Kidney (tissue), 13 donors: ENCODE measurements at regions not wholly inside any gene's neighbourhood (a gene's known extent, or its start where the extent isn't known, plus 50 kb on each side); places are given as distances from the start of the nearest gene placed in this dataset.

Experiments
- DNase-seq, 5 donors: peaks; one replicate each; pipeline ENCODE4 v3.0.0-alpha.2; 2013 to 2020
- FAIRE-seq: peaks from 2 replicates; lab custom pipeline; 2012; peaks lifted over from hg19 to GRCh38; lab: Jason Lieb, UNC
- H3K27ac ChIP-seq, 2 donors: one replicate each; pipeline ENCODE4 v1.7.0; 2013; ENCODE audit warnings: low read depth in 2 of 2, low read length in 2 of 2, inconsistent platforms in 1 of 2
- H3K27me3 ChIP-seq: one replicate; pipeline ENCODE4 v1.7.1; 2013; ENCODE audit warnings: low read length, inconsistent platforms; ENCODE audit not compliant: control insufficient read depth, insufficient read depth
- H3K36me3 ChIP-seq, 3 donors: one replicate each; pipeline versions ENCODE4 v1.7.0 to v1.7.1; 2013; ENCODE audit warnings: low read length in 3 of 3, control low read depth in 1 of 3, inconsistent platforms in 1 of 3; ENCODE audit not compliant: insufficient read depth in 3 of 3, control insufficient read depth in 2 of 3
- H3K4me1 ChIP-seq, 3 donors: one replicate each; pipeline versions ENCODE4 v1.7.0 to v1.7.1; 2013; ENCODE audit warnings: low read length in 3 of 3, inconsistent platforms in 1 of 3, low read depth in 1 of 3; ENCODE audit not compliant: control insufficient read depth in 2 of 3, insufficient read depth in 2 of 3
- H3K4me3 ChIP-seq, 3 donors: one replicate each; pipeline versions ENCODE4 v1.7.0 to v1.8.1; 2013; ENCODE audit warnings: low read length in 3 of 3, control low read depth in 1 of 3, inconsistent platforms in 1 of 3
- H3K9ac ChIP-seq, 3 donors: one replicate each; pipeline versions ENCODE4 v1.7.0 to v1.7.1; 2013; ENCODE audit warnings: low read length in 3 of 3, control low read depth in 1 of 3, inconsistent platforms in 1 of 3
- H3K9me3 ChIP-seq, 3 donors: one replicate each; pipeline versions ENCODE4 v1.7.0 to v1.7.1; 2013; ENCODE audit warnings: low read length in 3 of 3, control low read depth in 1 of 3, inconsistent platforms in 1 of 3; ENCODE audit not compliant: control insufficient read depth in 2 of 3, insufficient read depth in 1 of 3
- intact Hi-C: fragments of 100-400 bp; cut with DNase I; formaldehyde crosslinking; loops from one replicate; pipeline ENCODE4 v1.11.1; 2022
- TF ChIP-seq, protein P1 (sequence below): IDR thresholded peaks from 3 replicates; pipeline ENCODE4 v1.5.1; 2012; ENCODE audit warnings: mild to moderate bottlenecking, moderate library complexity, borderline replicate concordance; ENCODE audit not compliant: insufficient read depth; ENCODE audit errors: extremely low read depth
- donor health status: control.
- donor health status: control.
- donor health status: control.
- donor health status: control.
- donor health status: control.
- donor health status: DM: yes; HTN: yes; CAD: no.
- donor health status: Normal renal cell carcinoma (clear cell type).

DNA sequence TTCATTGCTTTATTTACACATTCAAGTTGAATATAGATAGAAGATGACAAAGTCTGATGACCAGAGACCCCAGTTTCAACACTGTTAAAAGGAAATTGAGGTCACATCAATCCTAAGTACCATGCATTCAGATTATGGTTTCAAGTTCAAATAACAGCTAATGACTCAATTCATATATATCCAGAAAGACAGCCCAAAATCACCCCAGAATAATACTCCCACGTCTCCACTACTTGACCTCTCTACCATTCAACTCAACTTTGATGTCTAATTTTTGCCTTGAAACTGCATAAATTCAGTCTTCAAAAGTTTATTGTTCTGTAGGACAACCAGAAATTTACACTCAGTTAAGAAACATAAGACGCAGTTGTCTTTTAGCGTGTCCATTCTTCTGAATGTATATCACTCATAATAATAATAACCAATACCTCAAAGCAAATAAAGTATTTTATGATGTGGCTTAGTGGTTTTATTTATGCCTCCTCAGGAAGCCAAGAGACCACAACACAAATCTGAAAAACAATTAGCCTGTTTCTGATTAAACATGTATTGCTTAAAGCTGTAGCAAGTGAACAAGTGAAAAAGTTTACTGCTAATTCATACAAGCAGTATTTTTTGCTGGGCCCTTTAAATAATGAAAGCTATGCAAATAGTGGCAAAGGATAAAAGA lies 569.0 kb downstream of the LTN1 start:
- intact Hi-C loops = no loop called here
- H3K27ac ChIP-seq = no peak overlapping the region
- H3K4me1 ChIP-seq = peaks cover 0 to 3% (median 2%) of the 10 kb centered on the region in 3 donors
- TF ChIP-seq, protein P1, sequence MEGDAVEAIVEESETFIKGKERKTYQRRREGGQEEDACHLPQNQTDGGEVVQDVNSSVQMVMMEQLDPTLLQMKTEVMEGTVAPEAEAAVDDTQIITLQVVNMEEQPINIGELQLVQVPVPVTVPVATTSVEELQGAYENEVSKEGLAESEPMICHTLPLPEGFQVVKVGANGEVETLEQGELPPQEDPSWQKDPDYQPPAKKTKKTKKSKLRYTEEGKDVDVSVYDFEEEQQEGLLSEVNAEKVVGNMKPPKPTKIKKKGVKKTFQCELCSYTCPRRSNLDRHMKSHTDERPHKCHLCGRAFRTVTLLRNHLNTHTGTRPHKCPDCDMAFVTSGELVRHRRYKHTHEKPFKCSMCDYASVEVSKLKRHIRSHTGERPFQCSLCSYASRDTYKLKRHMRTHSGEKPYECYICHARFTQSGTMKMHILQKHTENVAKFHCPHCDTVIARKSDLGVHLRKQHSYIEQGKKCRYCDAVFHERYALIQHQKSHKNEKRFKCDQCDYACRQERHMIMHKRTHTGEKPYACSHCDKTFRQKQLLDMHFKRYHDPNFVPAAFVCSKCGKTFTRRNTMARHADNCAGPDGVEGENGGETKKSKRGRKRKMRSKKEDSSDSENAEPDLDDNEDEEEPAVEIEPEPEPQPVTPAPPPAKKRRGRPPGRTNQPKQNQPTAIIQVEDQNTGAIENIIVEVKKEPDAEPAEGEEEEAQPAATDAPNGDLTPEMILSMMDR = no peak
- H3K36me3 ChIP-seq = no peaks in the 10 kb centered on the region
- H3K4me3 ChIP-seq = no peak overlapping the region
- peaks cover 0 to 2% (median 0%) of the 10 kb centered on the region in 3 donors for H3K9me3 ChIP-seq
- FAIRE-seq (no peak), DNase-seq (no peak)
- no peaks in the 10 kb centered on the region for H3K27me3 ChIP-seq
- H3K9ac ChIP-seq = no peak overlapping the region

DNA sequence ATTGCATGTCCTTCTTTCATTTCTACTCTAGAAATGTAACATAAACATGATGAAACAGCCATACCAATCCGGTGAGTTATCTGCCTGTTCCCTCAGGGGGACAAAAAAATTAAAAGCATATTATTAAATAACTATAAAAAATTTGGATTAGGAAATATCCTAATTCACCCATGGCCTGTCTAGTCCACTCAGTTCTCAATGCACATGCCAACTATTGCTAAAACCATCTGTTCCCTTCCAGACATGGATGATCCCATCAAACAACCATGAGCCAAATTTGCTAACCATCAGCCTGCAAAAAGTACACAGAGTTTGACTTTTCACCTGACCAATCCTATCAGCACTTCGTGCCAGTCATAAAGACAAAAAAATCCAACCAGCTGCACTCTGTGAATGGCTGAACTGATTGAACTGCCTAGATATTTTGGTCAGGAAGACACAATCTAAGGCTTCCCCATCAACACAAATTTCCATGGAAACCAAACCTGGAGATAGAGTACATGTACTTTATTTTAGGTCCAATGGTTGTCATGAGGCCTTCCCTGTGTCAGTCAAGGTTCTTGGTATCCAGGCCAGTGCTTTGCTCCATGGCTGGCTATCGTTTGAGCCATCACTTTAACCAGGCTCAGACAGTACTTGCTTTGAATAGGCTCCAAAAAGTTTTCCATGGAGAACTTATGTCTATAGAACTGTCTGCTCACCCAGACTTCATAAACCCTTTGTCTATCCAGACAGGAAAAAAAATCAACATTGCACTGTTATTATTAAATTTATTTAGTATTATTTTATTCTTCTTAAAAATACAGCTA lies 570.8 kb downstream of the LTN1 start:
- Histone ChIP-seq H3K27ac (no peak overlapping the region), H3K9ac (no peak overlapping the region)
- intact Hi-C loops = no loop called here

DNA sequence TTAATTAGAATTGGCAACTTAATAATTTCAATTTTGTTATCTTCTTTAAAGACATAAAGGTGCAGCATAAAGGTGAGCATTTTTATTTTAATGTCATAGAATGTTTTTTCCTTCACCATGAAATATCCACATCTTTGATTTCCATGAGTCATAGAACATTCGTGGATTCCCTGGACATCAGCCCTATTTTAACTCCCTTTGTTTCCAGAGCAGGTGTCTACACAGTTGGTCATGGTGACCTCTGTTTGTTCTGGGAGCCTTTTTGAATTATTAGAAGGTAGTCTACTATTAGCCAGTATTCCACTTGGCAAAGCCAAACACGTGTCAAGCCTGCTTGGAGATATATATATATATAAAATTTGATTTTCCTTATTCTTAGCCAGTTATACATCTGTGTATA lies 572.9 kb downstream of the LTN1 start:
- intact Hi-C loops = no loop called here
- H3K27me3 ChIP-seq = no peaks in the 10 kb centered on the region
- no peaks in the 10 kb centered on the region for H3K9me3 ChIP-seq
- H3K4me1 ChIP-seq = peaks cover 0 to 3% (median 2%) of the 10 kb centered on the region in 3 donors
- DNase-seq (no peak), FAIRE-seq (no peak)
- TF ChIP-seq, protein P1 = no peak
- H3K4me3 ChIP-seq = no peak overlapping the region
- no peak overlapping the region for H3K27ac ChIP-seq
- H3K9ac ChIP-seq = no peak overlapping the region
- H3K36me3 ChIP-seq = no peaks in the 10 kb centered on the region

More for the DNA sequence above, 570.8 kb downstream of the LTN1 start:
- TF ChIP-seq, protein P1 = no peak
- H3K27me3 ChIP-seq = no peaks in the 10 kb centered on the region
- H3K9me3 ChIP-seq = no peaks in the 10 kb centered on the region
- no peak for DNase-seq
- H3K4me3 ChIP-seq = no peak overlapping the region
- no peak for FAIRE-seq
- peaks cover 0 to 3% (median 2%) of the 10 kb centered on the region in 3 donors for H3K4me1 ChIP-seq
- H3K36me3 ChIP-seq = no peaks in the 10 kb centered on the region
